Activated CD8-positive, alpha-beta T cell treated with anti-CD3 and anti-CD28 coated beads, Interleukin-2, amount 10 ng/mL, durations not matched to agents 7 days and 5 days (primary cell): ENCODE measurements at regions not wholly inside any gene's neighbourhood (a gene's known extent, or its start where the extent isn't known, plus 50 kb on each side); places are given as distances from the start of the nearest gene placed in this dataset.
A peak's percentile ranks its signal among the peaks of the same experiment; 100 is the strongest.
"Not testable (repeated sequence)": the region's sequence is repeated elsewhere in the genome, so short reads cannot be mapped to it uniquely, and the experiment has no call there.

Source experiments
- ATAC-seq: fragments of 150-1000 bp; cut with Tn5 transposase; one replicate; pipeline ENCODE4 v1.10.0; 2021; ENCODE audit warnings: moderate library complexity
- CTCF ChIA-PET: fragments of 350-600 bp; sonication (Branson Sonifier 250); formaldehyde crosslinking; loops from one replicate; lab custom pipeline; 2021; ENCODE audit warnings: antibody characterized with exemption; lab: Charles Lee
- POLR2A ChIA-PET: fragments of 350-600 bp; sonication (Branson Sonifier 250); formaldehyde crosslinking; loops from one replicate; lab custom pipeline; 2021; ENCODE audit warnings: antibody characterized with exemption; lab: Charles Lee
- DNase-seq: peaks from one replicate; pipeline ENCODE4 v3.0.0-alpha.2; 2020
- H3K27ac Mint-ChIP-seq: one replicate; pipeline ENCODE4 v1.8.0; 2021; ENCODE audit warnings: mild to moderate bottlenecking, mixed read lengths
- H3K27me3 Mint-ChIP-seq: one replicate; pipeline ENCODE4 v1.8.0; 2021; ENCODE audit warnings: low read depth, mixed read lengths
- H3K36me3 Mint-ChIP-seq: one replicate; pipeline ENCODE4 v1.8.0; 2021; ENCODE audit warnings: low read depth, mixed read lengths
- H3K4me1 Mint-ChIP-seq: one replicate; pipeline ENCODE4 v1.8.0; 2021; ENCODE audit warnings: low read depth, mixed read lengths
- H3K4me3 Mint-ChIP-seq: one replicate; pipeline ENCODE4 v1.8.0; 2021; ENCODE audit warnings: mild to moderate bottlenecking, mixed read lengths
- H3K9me3 Mint-ChIP-seq: one replicate; pipeline ENCODE4 v1.8.0; 2022; ENCODE audit warnings: mixed read lengths; ENCODE audit not compliant: insufficient read depth

GRCh38 chr1:147103416-147104155, 68.7 kb downstream of the PRKAB2 start:
- ATAC-seq, H3K4me3 Mint-ChIP-seq, H3K9me3 Mint-ChIP-seq, H3K27ac Mint-ChIP-seq, CTCF ChIA-PET, DNase-seq, H3K36me3 Mint-ChIP-seq: not testable (repeated sequence)
- POLR2A ChIA-PET = interaction anchor here (0.6 kb wide), 1 partner anchor 19 kb away, joined by 3 read pairs; no protein-coding TSS in a partner anchor
- peaks cover 19% of the 10 kb centered on the region for H3K27me3 Mint-ChIP-seq
- H3K4me1 Mint-ChIP-seq = peaks cover 13% of the 10 kb centered on the region

DNA sequence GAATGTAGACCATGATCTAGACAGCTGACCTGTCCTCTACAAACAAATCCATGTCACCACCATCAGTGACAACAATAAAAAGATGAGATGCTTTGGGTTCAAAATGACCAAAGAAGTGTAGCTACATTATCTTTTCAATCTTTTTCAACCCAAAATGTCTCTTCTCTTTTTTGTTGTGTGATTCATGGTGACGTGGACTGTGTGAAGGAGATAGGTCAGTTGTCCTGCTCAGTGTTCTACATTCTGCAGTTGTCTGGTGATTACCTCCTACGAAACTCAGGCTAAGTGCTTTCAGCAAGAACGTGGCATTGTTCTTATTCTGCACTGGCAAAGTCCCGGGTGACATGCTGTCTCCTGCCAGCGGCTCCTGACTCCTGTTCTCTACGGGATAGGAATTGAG, 73.1 kb downstream of the PRKAB2 start:
- Mint-ChIP-seq H3K27ac (no peak overlapping the region), H3K36me3 (no peaks in the 10 kb centered on the region), H3K9me3 (no peaks in the 10 kb centered on the region), H3K4me3 (no peak overlapping the region), H3K27me3 (peaks cover 9% of the 10 kb centered on the region), H3K4me1 (peaks cover 5% of the 10 kb centered on the region)
- POLR2A ChIA-PET = interaction anchor here (2.0 kb wide), 1 partner anchor 14 kb away, joined by 7 read pairs; no protein-coding TSS in a partner anchor
- ATAC-seq (no peak), DNase-seq (no peak)
- CTCF ChIA-PET = interaction anchor here (1.5 kb wide), 1 partner anchor 19 kb away, joined by 4 read pairs; no protein-coding TSS in a partner anchor

- POLR2A ChIA-PET, H3K36me3 Mint-ChIP-seq, H3K9me3 Mint-ChIP-seq, ATAC-seq, H3K27ac Mint-ChIP-seq, H3K27me3 Mint-ChIP-seq, H3K4me1 Mint-ChIP-seq, CTCF ChIA-PET, H3K4me3 Mint-ChIP-seq: not testable (repeated sequence)
- DNase-seq = peak; percentile 38
These were observed 73.8 kb downstream of the PRKAB2 start for GRCh38 chr1:147098338-147098973.

DNA sequence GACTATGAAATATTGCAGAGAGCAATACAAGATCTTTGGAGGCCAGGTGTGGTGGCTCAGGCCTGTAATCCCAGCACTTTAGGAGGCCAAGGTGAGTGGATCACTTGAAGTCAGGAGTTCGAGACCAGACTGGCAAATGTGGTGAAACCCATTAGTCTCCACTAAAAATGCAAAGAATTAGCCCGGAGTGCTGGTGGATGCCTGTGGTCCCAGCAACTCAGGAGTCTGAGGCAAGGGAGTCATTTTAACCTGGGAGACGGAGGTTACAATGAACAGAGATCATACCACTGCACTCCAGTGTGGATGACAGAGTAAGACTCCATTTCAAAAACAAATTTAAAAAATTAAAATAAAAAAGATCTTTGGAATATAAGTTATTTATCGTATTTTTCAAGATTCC, 76.6 kb downstream of the PRKAB2 start:
- Mint-ChIP-seq H3K4me1 (no peaks in the 10 kb centered on the region), H3K27ac (no peak overlapping the region), H3K4me3 (no peak overlapping the region), H3K36me3 (no peaks in the 10 kb centered on the region), H3K27me3 (peaks cover 14% of the 10 kb centered on the region), H3K9me3 (no peaks in the 10 kb centered on the region)
- DNase-seq = no peak
- ChIA-PET POLR2A (no interaction called here), CTCF (no interaction called here)
- ATAC-seq = no peak

GRCh38 chr1:147091801-147092200, 80.5 kb downstream of the PRKAB2 start:
- peaks cover 9% of the 10 kb centered on the region for H3K9me3 Mint-ChIP-seq
- H3K27me3 Mint-ChIP-seq = peaks cover 24% of the 10 kb centered on the region
- ATAC-seq = no peak
- H3K4me3 Mint-ChIP-seq = no peak overlapping the region
- H3K4me1 Mint-ChIP-seq = peaks cover 5% of the 10 kb centered on the region
- CTCF ChIA-PET = no interaction called here
- H3K27ac Mint-ChIP-seq = no peak overlapping the region
- H3K36me3 Mint-ChIP-seq = no peaks in the 10 kb centered on the region
- no peak for DNase-seq
- POLR2A ChIA-PET = no interaction called here

DNA sequence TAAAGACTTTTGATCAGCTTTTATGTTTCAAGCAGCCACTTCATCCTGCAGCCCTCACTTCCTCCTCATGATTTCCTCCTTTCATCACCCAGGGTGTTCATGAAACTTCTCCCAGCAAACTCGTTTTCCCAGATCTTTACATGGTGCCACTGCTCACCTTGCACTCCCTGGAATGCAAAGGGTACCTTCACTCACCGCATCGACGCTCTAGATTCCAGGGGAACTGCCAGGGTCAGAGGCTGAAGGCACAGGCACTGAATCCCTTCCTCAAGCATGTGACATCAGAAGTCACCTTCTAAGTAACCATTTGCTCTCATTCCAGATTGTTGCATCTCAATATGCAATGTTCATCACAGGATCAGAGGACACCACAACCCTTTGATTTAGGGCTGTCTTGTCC, 82.8 kb downstream of the PRKAB2 start:
- Mint-ChIP-seq H3K27me3 (peaks cover 35% of the 10 kb centered on the region), H3K27ac (no peak overlapping the region), H3K9me3 (peaks cover 9% of the 10 kb centered on the region), H3K4me1 (peaks cover 12% of the 10 kb centered on the region), H3K4me3 (no peak overlapping the region), H3K36me3 (no peaks in the 10 kb centered on the region)
- ATAC-seq (no peak), DNase-seq (no peak)
- CTCF ChIA-PET = no interaction called here
- POLR2A ChIA-PET = no interaction called here

DNA sequence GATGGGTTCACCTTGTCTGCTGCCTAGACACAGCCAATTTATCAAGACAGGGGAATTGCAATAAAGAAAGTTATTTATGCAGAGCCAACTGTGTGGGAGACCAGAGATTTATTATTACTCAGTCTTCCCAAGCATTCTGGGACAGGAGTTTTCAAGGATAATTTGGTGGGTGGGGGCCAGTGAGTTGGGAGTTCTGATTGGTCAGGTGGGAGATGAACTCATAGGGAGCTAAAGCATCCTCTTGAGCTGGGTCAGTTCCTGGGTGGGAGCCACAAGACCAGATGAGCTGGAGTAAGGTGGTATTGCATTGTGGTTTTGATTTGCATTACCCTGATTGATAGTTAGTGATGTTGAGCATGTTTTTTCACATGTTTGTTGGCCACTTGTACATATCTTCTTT, 86.1 kb downstream of the PRKAB2 start:
- ChIA-PET POLR2A (no interaction called here), CTCF (no interaction called here)
- peaks cover 44% of the 10 kb centered on the region for H3K27me3 Mint-ChIP-seq

GRCh38 chr1:147084273-147085096, 87.8 kb downstream of the PRKAB2 start:
- peak; percentile 76 for ATAC-seq
- Mint-ChIP-seq H3K36me3 (no peaks in the 10 kb centered on the region), H3K9me3 (peaks cover 9% of the 10 kb centered on the region), H3K27me3 (peaks cover 52% of the 10 kb centered on the region), H3K27ac (peak overlapping the region; percentile 100), H3K4me3 (peak overlapping the region; percentile 90), H3K4me1 (peaks cover 44% of the 10 kb centered on the region)
- DNase-seq = peak; percentile 86
- CTCF ChIA-PET = interaction anchor here (0.9 to 1.3 kb wide), 4 partner anchors 9 to 159 kb away, joined by 3 to 4 read pairs (median 3); no protein-coding TSS in a partner anchor
- POLR2A ChIA-PET = interaction anchor here (0.6 to 2.3 kb wide), 41 partner anchors 9 to 1250 kb away, joined by 3 to 85 read pairs (median 5); partner anchors contain the start of genes BCL9, CHD1L, FMO5 and PRKAB2

More for the DNA sequence above, 86.1 kb downstream of the PRKAB2 start:
- no peak for DNase-seq
- Mint-ChIP-seq H3K36me3 (no peaks in the 10 kb centered on the region), H3K4me3 (no peak overlapping the region), H3K4me1 (peaks cover 29% of the 10 kb centered on the region), H3K27ac (no peak overlapping the region), H3K9me3 (peaks cover 9% of the 10 kb centered on the region)
- no peak for ATAC-seq

GRCh38 chr1:147083919-147084272, 88.4 kb downstream of the PRKAB2 start:
- peaks cover 43% of the 10 kb centered on the region for H3K4me1 Mint-ChIP-seq
- ChIA-PET POLR2A (interaction anchor here (0.6 to 2.3 kb wide), 37 partner anchors 8 to 1251 kb away, joined by 3 to 85 read pairs (median 6); partner anchors contain the start of genes BCL9, CHD1L, FMO5 and PRKAB2), CTCF (interaction anchor here (0.9 to 1.3 kb wide), 3 partner anchors 37 to 159 kb away, joined by 3 to 4 read pairs (median 3); no protein-coding TSS in a partner anchor)
- DNase-seq (no peak), ATAC-seq (no peak)
- H3K27me3 Mint-ChIP-seq = peaks cover 53% of the 10 kb centered on the region
- peak overlapping the region; percentile 100 for H3K27ac Mint-ChIP-seq
- H3K9me3 Mint-ChIP-seq = peaks cover 9% of the 10 kb centered on the region
- H3K4me3 Mint-ChIP-seq = peak overlapping the region; percentile 90
- H3K36me3 Mint-ChIP-seq = no peaks in the 10 kb centered on the region

- ChIA-PET POLR2A (interaction anchor here (0.8 to 1.6 kb wide), 2 partner anchors 23 to 35 kb away, joined by 3 to 8 read pairs; no protein-coding TSS in a partner anchor), CTCF (interaction anchor here (0.8 to 1.9 kb wide), 6 partner anchors 8 to 161 kb away, joined by 3 to 7 read pairs (median 4); partner anchors contain the start of gene CHD1L)
- H3K4me3 Mint-ChIP-seq = peak overlapping the region; percentile 70
- peaks cover 51% of the 10 kb centered on the region for H3K27me3 Mint-ChIP-seq
- no peak overlapping the region for H3K27ac Mint-ChIP-seq
- peaks cover 43% of the 10 kb centered on the region for H3K4me1 Mint-ChIP-seq
- no peak for DNase-seq
- no peaks in the 10 kb centered on the region for H3K9me3 Mint-ChIP-seq
- no peak for ATAC-seq
- peaks cover 3% of the 10 kb centered on the region for H3K36me3 Mint-ChIP-seq
These were observed 91.4 kb downstream of the PRKAB2 start for GRCh38 chr1:147080671-147081394.
